ENCODE measurements at regions not wholly inside any gene's neighbourhood (a gene's known extent, or its start where the extent isn't known, plus 50 kb on each side); places are given as distances from the start of the nearest gene placed in this dataset.

- no peak for TF ChIP-seq CTCF (IDR thresholded peaks at IDR 0.05)
- no peak for TF ChIP-seq POLR2AphosphoS5 (IDR thresholded peaks at IDR 0.05)
- no peak for TF ChIP-seq POLR2A (IDR thresholded peaks at IDR 0.05)
- TF ChIP-seq EP300 (IDR thresholded peaks at IDR 0.05) = no peak
These were observed 384.8 kb upstream of the MEF2C start for GRCh38 chr5:89267788-89268187.

Data from stomach (tissue), 4 donors.